HG03571 (cell line): ENCODE measurements at regions not wholly inside any gene's neighbourhood (a gene's known extent, or its start where the extent isn't known, plus 50 kb on each side); places are given as distances from the start of the nearest gene placed in this dataset.

Source experiments
- ATAC-seq: cut with Tn5 transposase; IDR thresholded peaks from one replicate; pipeline ENCODE4 v1.9.1; 2021; ENCODE audit not compliant: unreplicated experiment

GRCh38 chr4:123092586-123092985 lies 170.2 kb upstream of the NUDT6 start:
- ATAC-seq, result no peak

DNA sequence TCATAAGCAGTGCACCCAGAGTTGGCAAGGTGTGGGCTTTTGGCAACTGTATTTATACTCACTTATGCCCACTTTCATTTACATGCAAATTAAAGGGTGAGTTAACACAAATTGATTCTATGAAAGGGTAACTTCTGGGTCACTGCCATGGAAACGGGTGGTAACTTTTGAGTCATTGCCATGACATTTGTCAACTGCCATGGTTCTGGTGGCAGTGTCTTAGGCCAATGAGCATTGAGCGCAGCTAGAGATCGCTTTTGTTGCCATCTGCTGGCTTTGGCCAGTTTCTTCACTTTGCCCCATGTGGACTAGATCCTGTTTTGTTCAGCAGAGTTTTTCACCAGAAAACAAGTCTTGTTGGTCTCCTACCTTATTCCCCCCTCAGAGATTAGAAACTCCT lies 170.8 kb upstream of the NUDT6 start:
- ATAC-seq, result no peak

- ATAC-seq, result no peak
These were observed 173.6 kb upstream of the NUDT6 start for GRCh38 chr4:123096038-123096437.

DNA sequence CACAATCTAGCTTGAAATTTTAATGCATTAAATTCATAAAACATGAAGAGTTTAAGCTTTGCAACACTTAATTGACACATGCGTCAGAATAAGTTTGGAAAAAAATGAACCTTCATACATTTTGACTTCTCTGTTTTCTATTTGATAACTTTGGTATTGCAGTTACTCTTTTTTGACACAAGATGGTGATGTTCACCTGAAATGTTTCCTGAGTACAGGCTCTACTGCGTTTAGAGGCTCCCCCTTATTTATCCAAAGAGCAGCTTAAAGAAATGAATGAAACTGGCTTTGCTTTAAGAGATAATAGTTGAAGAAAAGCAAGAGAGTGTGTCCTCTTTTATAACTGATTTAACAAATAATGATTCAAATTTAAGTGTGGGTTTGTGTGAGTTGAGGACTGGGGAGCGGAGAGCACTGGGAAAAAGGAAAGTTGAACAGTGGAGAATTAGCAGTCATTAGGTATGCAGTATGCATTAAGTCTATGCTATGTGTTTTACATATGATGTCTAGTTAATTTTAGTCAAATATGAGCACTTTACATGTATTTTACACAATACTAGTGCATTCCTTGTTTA lies 180.6 kb upstream of the NUDT6 start:
- ATAC-seq, result no peak

DNA sequence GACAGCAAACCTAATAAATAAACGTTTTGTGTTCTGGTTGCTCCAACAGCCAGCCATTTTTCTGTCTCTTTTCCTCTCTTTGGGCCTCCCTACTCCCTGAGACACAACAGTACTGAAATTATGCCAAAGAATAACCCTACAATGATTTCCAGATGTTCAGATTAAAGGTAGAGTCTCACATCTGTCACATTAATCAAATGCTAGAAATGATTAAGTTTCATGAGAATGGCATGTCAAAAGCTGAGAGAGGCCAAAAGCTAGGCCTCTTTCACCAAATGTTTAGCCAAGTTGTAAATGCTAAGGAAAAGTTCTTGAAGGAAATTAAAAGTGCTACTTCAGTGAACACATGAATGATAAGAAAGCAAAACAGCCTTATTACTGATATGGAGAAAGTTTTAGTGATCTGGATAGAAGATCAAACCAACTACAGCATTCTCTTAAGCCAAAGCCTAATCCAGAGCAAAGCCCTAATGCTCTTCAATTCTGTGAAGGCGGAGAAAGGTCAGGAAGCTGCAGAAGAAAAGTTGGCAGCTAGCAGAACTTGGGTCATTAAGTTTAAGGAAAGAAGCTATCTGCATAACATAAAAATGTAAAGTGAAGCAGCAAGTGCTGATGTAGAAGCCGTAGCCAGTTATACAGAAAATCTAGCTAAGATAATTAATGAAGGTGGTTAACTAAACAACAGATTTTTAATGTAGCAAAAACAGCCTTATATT lies 182.1 kb upstream of the NUDT6 start:
- no peak for ATAC-seq

GRCh38 chr4:123105026-123105420 lies 182.6 kb upstream of the NUDT6 start:
- ATAC-seq, result no peak

- no peak for ATAC-seq
These were observed 184.3 kb upstream of the NUDT6 start for GRCh38 chr4:123106747-123107146.

DNA sequence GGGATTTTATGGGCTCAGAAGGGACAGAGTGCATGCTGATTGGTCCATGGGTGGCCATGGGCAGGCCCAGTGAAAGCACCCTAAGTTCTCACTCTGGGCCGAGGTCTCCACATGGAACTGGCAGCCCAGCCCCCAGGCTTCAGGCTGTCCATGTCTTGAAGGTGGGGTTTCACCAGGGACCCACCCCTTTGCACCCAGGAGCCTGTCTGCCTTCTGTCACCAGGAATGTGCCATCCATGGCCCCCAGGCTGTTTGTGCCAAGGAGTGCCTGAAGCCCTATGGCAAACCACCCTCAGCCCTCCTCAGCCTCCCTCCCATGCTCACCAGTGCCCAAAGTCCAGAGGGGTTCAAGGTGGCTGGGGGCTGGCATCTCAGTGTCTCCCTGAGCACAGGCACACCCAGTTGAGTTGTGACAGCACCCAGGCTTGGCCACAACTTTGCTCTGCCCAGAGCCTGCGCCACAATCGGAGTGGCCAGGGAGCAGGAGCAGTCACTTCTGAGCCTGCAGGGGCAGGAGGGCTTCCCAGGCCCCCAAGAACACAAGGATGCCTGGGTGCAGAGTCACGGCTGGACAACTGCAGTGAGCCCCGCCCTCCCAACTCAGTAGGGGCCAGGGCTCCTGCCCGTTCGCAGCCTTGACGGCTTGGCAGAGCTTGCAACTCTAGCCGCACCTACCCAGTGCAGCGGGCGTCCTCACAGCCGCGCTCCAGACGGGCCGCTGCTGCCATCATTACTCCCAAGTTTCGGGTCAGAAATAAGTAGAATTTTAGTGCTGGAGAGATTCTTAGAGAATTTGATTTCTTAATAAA lies 185.3 kb upstream of the NUDT6 start:
- ATAC-seq, result no peak

- no peak for ATAC-seq
These were observed 186.7 kb upstream of the NUDT6 start for GRCh38 chr4:123109139-123109538.

- ATAC-seq, result no peak
These were observed 187.8 kb upstream of the NUDT6 start for GRCh38 chr4:123110147-123110546.

- no peak for ATAC-seq
These were observed 188.3 kb upstream of the NUDT6 start for GRCh38 chr4:123110685-123111084.

DNA sequence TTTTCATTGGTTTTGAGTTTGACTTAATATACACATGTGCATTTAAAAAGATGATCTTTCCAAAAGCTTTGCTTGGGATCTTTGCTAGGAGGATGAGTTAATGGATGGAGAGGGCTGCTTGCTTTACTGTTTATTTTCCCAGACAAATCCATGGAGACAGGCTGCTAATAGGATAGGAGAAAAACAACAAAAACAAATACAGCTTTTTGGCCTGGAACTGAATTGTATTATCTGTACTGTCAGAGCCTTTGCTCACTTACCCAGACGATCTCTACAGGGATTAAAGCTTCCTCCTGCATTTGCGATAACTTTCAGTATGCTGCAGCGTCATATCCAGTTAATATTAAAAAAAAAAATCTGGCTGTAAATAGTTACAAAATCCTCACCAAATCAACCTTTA lies 190.8 kb upstream of the NUDT6 start:
- no peak for ATAC-seq

GRCh38 chr4:123114084-123114914 lies 191.9 kb upstream of the NUDT6 start:
- ATAC-seq, result no peak

GRCh38 chr4:123114915-123115756 lies 192.7 kb upstream of the NUDT6 start:
- ATAC-seq, result no peak

GRCh38 chr4:123116412-123116811 lies 194.0 kb upstream of the NUDT6 start:
- ATAC-seq, result no peak

GRCh38 chr4:123120473-123120872 lies 198.1 kb upstream of the NUDT6 start:
- ATAC-seq, result no peak

- ATAC-seq, result no peak
These were observed 199.0 kb upstream of the NUDT6 start for GRCh38 chr4:123121241-123121907.

GRCh38 chr4:123125477-123125876 lies 203.1 kb upstream of the NUDT6 start:
- no peak for ATAC-seq

GRCh38 chr4:123127218-123127617 lies 204.8 kb upstream of the NUDT6 start:
- ATAC-seq, result no peak

DNA sequence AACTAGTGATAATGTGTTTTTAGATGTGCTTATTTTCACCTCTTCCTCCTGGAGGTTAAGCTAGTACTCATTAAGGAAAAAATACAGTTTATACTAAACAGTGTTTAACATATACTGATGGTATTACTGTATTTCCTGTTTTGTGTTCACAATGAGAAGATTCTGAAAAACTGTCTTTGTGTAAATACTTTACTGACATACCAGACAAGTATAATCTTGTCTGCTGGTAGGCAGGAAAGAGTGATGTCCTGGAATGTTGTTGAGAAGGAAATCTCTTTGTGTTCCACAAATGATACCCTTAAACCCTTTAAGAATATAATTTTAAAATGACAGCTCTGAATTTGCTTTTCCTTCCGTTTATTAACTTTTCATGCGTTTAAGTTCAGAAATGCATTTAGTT lies 205.5 kb upstream of the NUDT6 start:
- ATAC-seq, result no peak
